Umbilical cord (tissue), 1 donor: ENCODE measurements at regions not wholly inside any gene's neighbourhood (a gene's known extent, or its start where the extent isn't known, plus 50 kb on each side); places are given as distances from the start of the nearest gene placed in this dataset.

Source experiments
- DNase-seq: peaks from one replicate; pipeline ENCODE4 v3.0.0-alpha.2; 2015; ENCODE audit warnings: low spot score

GRCh38 chr1:106954661-106955229, 101.7 kb upstream of the PRMT6 start:
- no peak for DNase-seq

GRCh38 chr1:106956721-106957120, 99.8 kb upstream of the PRMT6 start:
- DNase-seq: no peak

GRCh38 chr1:106957795-106958194, 98.7 kb upstream of the PRMT6 start:
- no peak for DNase-seq

GRCh38 chr1:106960412-106960811, 96.1 kb upstream of the PRMT6 start:
- no peak for DNase-seq

GRCh38 chr1:106961646-106962045, 94.8 kb upstream of the PRMT6 start:
- no peak for DNase-seq

GRCh38 chr1:106962591-106962990, 93.9 kb upstream of the PRMT6 start:
- no peak for DNase-seq

GRCh38 chr1:106964495-106964894, 92.0 kb upstream of the PRMT6 start:
- DNase-seq: no peak

- DNase-seq: no peak
Observed at GRCh38 chr1:106968644-106969043, 87.8 kb upstream of the PRMT6 start.

GRCh38 chr1:106969731-106970130, 86.7 kb upstream of the PRMT6 start:
- DNase-seq: no peak

GRCh38 chr1:106972074-106972473, 84.4 kb upstream of the PRMT6 start:
- DNase-seq: no peak

- DNase-seq: no peak
Observed at GRCh38 chr1:106975944-106976343, 80.5 kb upstream of the PRMT6 start.

- DNase-seq: no peak
Observed at GRCh38 chr1:106978477-106979322, 77.8 kb upstream of the PRMT6 start.

- DNase-seq: no peak
Observed at GRCh38 chr1:106979371-106979770, 77.1 kb upstream of the PRMT6 start.

- no peak for DNase-seq
Observed at GRCh38 chr1:106980121-106980520, 76.4 kb upstream of the PRMT6 start.

GRCh38 chr1:106984801-106985200, 71.7 kb upstream of the PRMT6 start:
- DNase-seq: no peak

- no peak for DNase-seq
Observed at GRCh38 chr1:106986603-106987002, 69.9 kb upstream of the PRMT6 start.

GRCh38 chr1:106995970-106996369, 60.5 kb upstream of the PRMT6 start:
- DNase-seq: no peak

- DNase-seq: peak; percentile 5
Observed at GRCh38 chr1:106998431-106999002, 58.0 kb upstream of the PRMT6 start.

- no peak for DNase-seq
Observed at GRCh38 chr1:107000902-107001301, 55.6 kb upstream of the PRMT6 start.

GRCh38 chr1:107003972-107004371, 52.5 kb upstream of the PRMT6 start:
- DNase-seq: no peak

- no peak for DNase-seq
Observed at GRCh38 chr1:107004421-107004820, 52.1 kb upstream of the PRMT6 start.
